H1 (cell line): ENCODE measurements at regions not wholly inside any gene's neighbourhood (a gene's known extent, or its start where the extent isn't known, plus 50 kb on each side); places are given as distances from the start of the nearest gene placed in this dataset.

Experiments used
- JUND ChIP-seq: IDR thresholded peaks from 2 replicates; pipeline ENCODE4 v1.6.1; 2011; ENCODE audit warnings: mild to moderate bottlenecking, improper control_type of control experiment, low read length
- NRF1 ChIP-seq: IDR thresholded peaks from 2 replicates; pipeline ENCODE4 v1.6.1; 2011; ENCODE audit warnings: mild to moderate bottlenecking, low read depth, low read length, improper control_type of control experiment
- RFX5 ChIP-seq: IDR thresholded peaks from 2 replicates; pipeline ENCODE4 v1.6.1; 2011; ENCODE audit warnings: low read depth, low read length, improper control_type of control experiment, borderline replicate concordance

DNA sequence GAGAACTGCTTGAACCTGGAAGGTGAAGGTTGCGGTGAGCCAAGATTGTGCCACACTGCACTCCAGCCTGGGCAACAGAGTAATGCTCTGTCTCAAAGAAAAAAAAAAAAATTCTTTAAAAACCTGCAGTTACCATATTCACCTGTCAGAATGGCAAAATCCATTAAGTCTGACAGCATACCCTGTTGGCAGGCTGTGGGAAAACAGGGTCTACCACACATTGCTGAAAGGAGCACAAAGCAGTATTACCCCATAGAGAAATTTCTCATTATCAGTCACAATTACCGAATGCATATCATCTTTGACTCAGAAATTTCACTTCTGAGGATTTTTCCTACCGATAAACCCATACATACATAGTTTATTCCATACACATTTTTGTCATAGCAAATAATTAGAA lies 264.1 kb upstream of the SLCO3A1 start (continued):
- TF ChIP-seq RFX5 (no peak), JUND (no peak), NRF1 (no peak)
- TF ChIP-seq, all 59 proteins: peak for 2
